HG02759 (cell line): ENCODE measurements at regions not wholly inside any gene's neighbourhood (a gene's known extent, or its start where the extent isn't known, plus 50 kb on each side); places are given as distances from the start of the nearest gene placed in this dataset.

ENCODE experiments used
- ATAC-seq: cut with Tn5 transposase; IDR thresholded peaks from one replicate; pipeline ENCODE4 v1.9.1; 2021; ENCODE audit warnings: mild to moderate bottlenecking, moderate library complexity; ENCODE audit not compliant: unreplicated experiment

- no peak for ATAC-seq
These were observed 62.7 kb downstream of the NPTX2 start for GRCh38 chr7:98679741-98680140.

- no peak for ATAC-seq
These were observed 64.4 kb downstream of the NPTX2 start for GRCh38 chr7:98681511-98681910.

GRCh38 chr7:98681951-98682350 lies 64.9 kb downstream of the NPTX2 start:
- no peak for ATAC-seq

- no peak for ATAC-seq
These were observed 66.4 kb downstream of the NPTX2 start for GRCh38 chr7:98683514-98683913.

GRCh38 chr7:98685541-98685940 lies 68.5 kb downstream of the NPTX2 start:
- no peak for ATAC-seq

GRCh38 chr7:98686466-98687080 lies 69.5 kb downstream of the NPTX2 start:
- no peak for ATAC-seq

- no peak for ATAC-seq
These were observed 70.1 kb downstream of the NPTX2 start for GRCh38 chr7:98687111-98687751.

- ATAC-seq: no peak
These were observed 74.5 kb downstream of the NPTX2 start for GRCh38 chr7:98691619-98692018.

GRCh38 chr7:98697083-98697482 lies 80.0 kb downstream of the NPTX2 start:
- ATAC-seq: no peak

- no peak for ATAC-seq
These were observed 80.6 kb downstream of the NPTX2 start for GRCh38 chr7:98697485-98698240.

- no peak for ATAC-seq
These were observed 81.9 kb downstream of the NPTX2 start for GRCh38 chr7:98698976-98699375.

GRCh38 chr7:98700533-98700932 lies 83.4 kb downstream of the NPTX2 start:
- no peak for ATAC-seq

- ATAC-seq: no peak
These were observed 84.3 kb downstream of the NPTX2 start for GRCh38 chr7:98701372-98701771.

- ATAC-seq: no peak
These were observed 84.9 kb downstream of the NPTX2 start for GRCh38 chr7:98702021-98702420.

GRCh38 chr7:98703916-98704315 lies 86.8 kb downstream of the NPTX2 start:
- ATAC-seq: no peak

- ATAC-seq: no peak
These were observed 88.5 kb downstream of the NPTX2 start for GRCh38 chr7:98705626-98706025.

GRCh38 chr7:98707076-98707475 lies 90.0 kb downstream of the NPTX2 start:
- ATAC-seq: no peak

- no peak for ATAC-seq
These were observed 94.9 kb downstream of the NPTX2 start for GRCh38 chr7:98711945-98712344.

GRCh38 chr7:98713165-98713810 lies 96.2 kb downstream of the NPTX2 start:
- ATAC-seq: no peak

- ATAC-seq: no peak
These were observed 102.3 kb downstream of the NPTX2 start for GRCh38 chr7:98719396-98719795.

- ATAC-seq: no peak
These were observed 105.3 kb downstream of the NPTX2 start for GRCh38 chr7:98722402-98722801.

GRCh38 chr7:98724591-98724990 lies 107.5 kb downstream of the NPTX2 start:
- no peak for ATAC-seq
